Adrenal gland (tissue), 5 donors: ENCODE measurements at regions not wholly inside any gene's neighbourhood (a gene's known extent, or its start where the extent isn't known, plus 50 kb on each side); places are given as distances from the start of the nearest gene placed in this dataset.
"Not testable (repeated sequence)": the region's sequence is repeated elsewhere in the genome, so short reads cannot be mapped to it uniquely, and the experiment has no call there.

Source experiments
- POLR2A ChIP-seq, 2 donors: fragments of 450-650 bp; IDR thresholded peaks; one replicate each; pipeline ENCODE4 v1.6.1; 2017; ENCODE audit warnings: antibody characterized with exemption in 2 of 2, mild to moderate bottlenecking in 2 of 2, moderate library complexity in 1 of 2
- TF ChIP-seq, protein P1 (sequence below), 6 experiments: fragments of 450-650 bp in 4 of 6; fragments of 200-600 bp in 2 of 6; sonication (generic) in 1 of 6; IDR thresholded peaks; 1 replicate in 5 of 6; 2 replicates in 1 of 6; pipeline versions ENCODE4 v1.5.1 to v1.8.0; 2016 to 2021; ENCODE audit warnings: antibody characterized with exemption in 6 of 6, mild to moderate bottlenecking in 2 of 6, moderate library complexity in 1 of 6
- donor health status: DM: no; HTN: no; CAD: no.

- TF ChIP-seq, protein P1, sequence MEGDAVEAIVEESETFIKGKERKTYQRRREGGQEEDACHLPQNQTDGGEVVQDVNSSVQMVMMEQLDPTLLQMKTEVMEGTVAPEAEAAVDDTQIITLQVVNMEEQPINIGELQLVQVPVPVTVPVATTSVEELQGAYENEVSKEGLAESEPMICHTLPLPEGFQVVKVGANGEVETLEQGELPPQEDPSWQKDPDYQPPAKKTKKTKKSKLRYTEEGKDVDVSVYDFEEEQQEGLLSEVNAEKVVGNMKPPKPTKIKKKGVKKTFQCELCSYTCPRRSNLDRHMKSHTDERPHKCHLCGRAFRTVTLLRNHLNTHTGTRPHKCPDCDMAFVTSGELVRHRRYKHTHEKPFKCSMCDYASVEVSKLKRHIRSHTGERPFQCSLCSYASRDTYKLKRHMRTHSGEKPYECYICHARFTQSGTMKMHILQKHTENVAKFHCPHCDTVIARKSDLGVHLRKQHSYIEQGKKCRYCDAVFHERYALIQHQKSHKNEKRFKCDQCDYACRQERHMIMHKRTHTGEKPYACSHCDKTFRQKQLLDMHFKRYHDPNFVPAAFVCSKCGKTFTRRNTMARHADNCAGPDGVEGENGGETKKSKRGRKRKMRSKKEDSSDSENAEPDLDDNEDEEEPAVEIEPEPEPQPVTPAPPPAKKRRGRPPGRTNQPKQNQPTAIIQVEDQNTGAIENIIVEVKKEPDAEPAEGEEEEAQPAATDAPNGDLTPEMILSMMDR (IDR thresholded peaks at IDR 0.05) = not testable (repeated sequence)
- not testable (repeated sequence) for TF ChIP-seq POLR2A (IDR thresholded peaks at IDR 0.05)
Observed at GRCh38 chr5:92271750-92272149, 888.6 kb upstream of the ARRDC3 start.
